ENCODE measurements at regions not wholly inside any gene's neighbourhood (a gene's known extent, or its start where the extent isn't known, plus 50 kb on each side); places are given as distances from the start of the nearest gene placed in this dataset.

GRCh38 chr12:76614364-76614763 is 54.8 kb upstream of the OSBPL8 start:
- TF ChIP-seq POLR2A (IDR thresholded peaks at IDR 0.05) (no peak), EP300 (IDR thresholded peaks at IDR 0.05) (no peak), POLR2AphosphoS5 (IDR thresholded peaks at IDR 0.05) (no peak)
- TF ChIP-seq, protein P1, sequence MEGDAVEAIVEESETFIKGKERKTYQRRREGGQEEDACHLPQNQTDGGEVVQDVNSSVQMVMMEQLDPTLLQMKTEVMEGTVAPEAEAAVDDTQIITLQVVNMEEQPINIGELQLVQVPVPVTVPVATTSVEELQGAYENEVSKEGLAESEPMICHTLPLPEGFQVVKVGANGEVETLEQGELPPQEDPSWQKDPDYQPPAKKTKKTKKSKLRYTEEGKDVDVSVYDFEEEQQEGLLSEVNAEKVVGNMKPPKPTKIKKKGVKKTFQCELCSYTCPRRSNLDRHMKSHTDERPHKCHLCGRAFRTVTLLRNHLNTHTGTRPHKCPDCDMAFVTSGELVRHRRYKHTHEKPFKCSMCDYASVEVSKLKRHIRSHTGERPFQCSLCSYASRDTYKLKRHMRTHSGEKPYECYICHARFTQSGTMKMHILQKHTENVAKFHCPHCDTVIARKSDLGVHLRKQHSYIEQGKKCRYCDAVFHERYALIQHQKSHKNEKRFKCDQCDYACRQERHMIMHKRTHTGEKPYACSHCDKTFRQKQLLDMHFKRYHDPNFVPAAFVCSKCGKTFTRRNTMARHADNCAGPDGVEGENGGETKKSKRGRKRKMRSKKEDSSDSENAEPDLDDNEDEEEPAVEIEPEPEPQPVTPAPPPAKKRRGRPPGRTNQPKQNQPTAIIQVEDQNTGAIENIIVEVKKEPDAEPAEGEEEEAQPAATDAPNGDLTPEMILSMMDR (IDR thresholded peaks at IDR 0.05): no peak
